IMR-90 (cell line): ENCODE measurements at regions not wholly inside any gene's neighbourhood (a gene's known extent, or its start where the extent isn't known, plus 50 kb on each side); places are given as distances from the start of the nearest gene placed in this dataset.

ENCODE experiments used
- BHLHE40 ChIP-seq: fragments of 150-350 bp; IDR thresholded peaks from 2 replicates; pipeline ENCODE4 v1.6.1; 2016; ENCODE audit warnings: mild to moderate bottlenecking, low read depth, low read length
- CHD1 ChIP-seq: IDR thresholded peaks from 2 replicates; pipeline ENCODE4 v1.6.1; 2012; ENCODE audit warnings: low read depth, low read length, improper control_type of control experiment
- FOS ChIP-seq: fragments of 150-350 bp; IDR thresholded peaks from 2 replicates; pipeline ENCODE4 v1.6.1; 2016; ENCODE audit warnings: low read depth, low read length
- NFE2L2 ChIP-seq: fragments of 150-350 bp; IDR thresholded peaks from 2 replicates; pipeline ENCODE4 v1.6.1; 2016; ENCODE audit warnings: low read depth, mild to moderate bottlenecking, low read length
- POLR2A ChIP-seq: IDR thresholded peaks from 2 replicates; pipeline ENCODE4 v1.6.1; 2012; ENCODE audit warnings: mild to moderate bottlenecking, low read depth, low read length
- RAD21 ChIP-seq: IDR thresholded peaks from 2 replicates; pipeline ENCODE4 v1.6.1; 2012; ENCODE audit warnings: low read length, improper control_type of control experiment
- SMC3 ChIP-seq: fragments of 150-350 bp; IDR thresholded peaks from 2 replicates; pipeline ENCODE4 v1.6.1; 2016; ENCODE audit warnings: low read depth, mild to moderate bottlenecking, antibody characterized with exemption, low read length, moderate library complexity
- TF ChIP-seq, protein P1 (sequence below): conservative IDR thresholded peaks from 2 replicates; pipeline ENCODE4 v1.5.1; 2012; ENCODE audit warnings: mild to moderate bottlenecking, low read depth, low read length, improper control_type of control experiment
- TF ChIP-seq, protein P2 (sequence below): fragments of 150-350 bp; IDR thresholded peaks from 2 replicates; pipeline ENCODE4 v1.6.1; 2017; ENCODE audit warnings: mild to moderate bottlenecking, antibody characterized with exemption, low read length, low read depth

DNA sequence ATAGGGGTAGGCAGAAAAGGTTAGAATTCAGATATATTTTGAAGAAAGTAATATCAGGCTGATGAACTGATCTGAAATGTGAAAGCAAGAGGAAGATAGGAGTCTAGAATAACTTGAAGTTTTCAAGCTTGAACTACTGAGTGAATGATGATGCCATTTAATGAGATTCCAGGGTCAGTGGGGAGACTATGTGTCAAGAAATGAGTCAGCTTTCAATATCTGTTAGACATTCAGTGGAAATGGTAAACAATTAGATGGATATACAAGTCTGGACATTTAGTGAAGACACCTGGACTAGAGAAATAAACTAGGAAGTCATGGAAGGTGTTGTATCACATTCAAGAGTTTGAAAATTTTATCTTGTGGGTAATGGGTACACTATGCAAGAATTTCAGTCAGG is 326.9 kb downstream of the FSIP2 start:
- TF ChIP-seq, protein P1, sequence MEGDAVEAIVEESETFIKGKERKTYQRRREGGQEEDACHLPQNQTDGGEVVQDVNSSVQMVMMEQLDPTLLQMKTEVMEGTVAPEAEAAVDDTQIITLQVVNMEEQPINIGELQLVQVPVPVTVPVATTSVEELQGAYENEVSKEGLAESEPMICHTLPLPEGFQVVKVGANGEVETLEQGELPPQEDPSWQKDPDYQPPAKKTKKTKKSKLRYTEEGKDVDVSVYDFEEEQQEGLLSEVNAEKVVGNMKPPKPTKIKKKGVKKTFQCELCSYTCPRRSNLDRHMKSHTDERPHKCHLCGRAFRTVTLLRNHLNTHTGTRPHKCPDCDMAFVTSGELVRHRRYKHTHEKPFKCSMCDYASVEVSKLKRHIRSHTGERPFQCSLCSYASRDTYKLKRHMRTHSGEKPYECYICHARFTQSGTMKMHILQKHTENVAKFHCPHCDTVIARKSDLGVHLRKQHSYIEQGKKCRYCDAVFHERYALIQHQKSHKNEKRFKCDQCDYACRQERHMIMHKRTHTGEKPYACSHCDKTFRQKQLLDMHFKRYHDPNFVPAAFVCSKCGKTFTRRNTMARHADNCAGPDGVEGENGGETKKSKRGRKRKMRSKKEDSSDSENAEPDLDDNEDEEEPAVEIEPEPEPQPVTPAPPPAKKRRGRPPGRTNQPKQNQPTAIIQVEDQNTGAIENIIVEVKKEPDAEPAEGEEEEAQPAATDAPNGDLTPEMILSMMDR: no peak
- TF ChIP-seq POLR2A (no peak), FOS (no peak), BHLHE40 (no peak), SMC3 (no peak), RAD21 (no peak), CHD1 (no peak), NFE2L2 (no peak)
- TF ChIP-seq, protein P2, sequence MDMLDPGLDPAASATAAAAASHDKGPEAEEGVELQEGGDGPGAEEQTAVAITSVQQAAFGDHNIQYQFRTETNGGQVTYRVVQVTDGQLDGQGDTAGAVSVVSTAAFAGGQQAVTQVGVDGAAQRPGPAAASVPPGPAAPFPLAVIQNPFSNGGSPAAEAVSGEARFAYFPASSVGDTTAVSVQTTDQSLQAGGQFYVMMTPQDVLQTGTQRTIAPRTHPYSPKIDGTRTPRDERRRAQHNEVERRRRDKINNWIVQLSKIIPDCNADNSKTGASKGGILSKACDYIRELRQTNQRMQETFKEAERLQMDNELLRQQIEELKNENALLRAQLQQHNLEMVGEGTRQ: no peak
